Activated naive CD4-positive, alpha-beta T cell treated with anti-CD3 and anti-CD28 coated beads for 36 hours (primary cell): ENCODE measurements at regions not wholly inside any gene's neighbourhood (a gene's known extent, or its start where the extent isn't known, plus 50 kb on each side); places are given as distances from the start of the nearest gene placed in this dataset.

Source experiments
- CTCF ChIA-PET: fragments of 350-600 bp; sonication (Branson Sonifier 250); formaldehyde crosslinking; loops from one replicate; lab custom pipeline; 2021; ENCODE audit warnings: antibody characterized with exemption; lab: Charles Lee
- DNase-seq: peaks from one replicate; pipeline ENCODE4 v3.0.0-alpha.2; 2020
- H3K27ac Mint-ChIP-seq: one replicate; pipeline ENCODE4 v1.8.0; 2021; ENCODE audit warnings: mild to moderate bottlenecking, mixed read lengths
- H3K27me3 Mint-ChIP-seq: one replicate; pipeline ENCODE4 v1.8.0; 2021; ENCODE audit warnings: low read depth, mixed read lengths
- H3K36me3 Mint-ChIP-seq: one replicate; pipeline ENCODE4 v1.8.0; 2021; ENCODE audit warnings: low read depth, mixed read lengths
- H3K4me1 Mint-ChIP-seq: one replicate; pipeline ENCODE4 v1.8.0; 2021; ENCODE audit warnings: low read depth, mixed read lengths
- H3K4me3 Mint-ChIP-seq: one replicate; pipeline ENCODE4 v1.8.0; 2021; ENCODE audit warnings: mild to moderate bottlenecking, moderate library complexity, mixed read lengths
- H3K9me3 Mint-ChIP-seq: one replicate; pipeline ENCODE4 v1.8.0; 2021; ENCODE audit warnings: mixed read lengths
- intact Hi-C: fragments of 100-400 bp; cut with micrococcal nuclease; formaldehyde crosslinking; loops from one replicate; pipeline ENCODE4 v1.15.1; 2023

DNA sequence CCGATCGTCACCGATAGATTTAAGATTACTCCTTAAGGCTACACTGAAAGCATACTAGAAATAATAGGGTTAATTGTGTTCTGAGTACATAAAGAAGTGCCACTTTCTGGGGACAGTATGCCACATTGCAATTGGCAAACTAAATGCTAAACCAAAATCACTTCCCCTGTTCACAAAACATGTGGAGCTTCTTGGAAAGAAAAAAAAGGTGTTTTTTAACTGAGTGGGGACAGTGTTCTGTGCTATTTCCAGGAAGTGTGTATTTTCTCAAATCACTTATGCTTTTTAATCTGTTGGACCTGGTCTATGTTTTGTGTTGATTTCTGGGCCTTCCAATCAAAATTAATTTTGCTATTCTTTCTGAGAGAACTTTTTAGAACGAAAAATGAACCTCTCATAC lies 149.3 kb upstream of the MPDZ start:
- Mint-ChIP-seq H3K36me3 (no peaks in the 10 kb centered on the region), H3K9me3 (no peaks in the 10 kb centered on the region), H3K4me1 (no peaks in the 10 kb centered on the region), H3K27me3 (peaks cover 2% of the 10 kb centered on the region), H3K27ac (no peak overlapping the region), H3K4me3 (no peak overlapping the region)
- no peak for DNase-seq
- intact Hi-C loops: loop anchor here (5.0 kb wide), 1 partner anchor 1339 kb away; no protein-coding TSS in a partner anchor
- CTCF ChIA-PET: interaction anchor here (1.2 to 3.3 kb wide), 3 partner anchors 17 to 1232 kb away, joined by 3 to 8 read pairs (median 5); no protein-coding TSS in a partner anchor

DNA sequence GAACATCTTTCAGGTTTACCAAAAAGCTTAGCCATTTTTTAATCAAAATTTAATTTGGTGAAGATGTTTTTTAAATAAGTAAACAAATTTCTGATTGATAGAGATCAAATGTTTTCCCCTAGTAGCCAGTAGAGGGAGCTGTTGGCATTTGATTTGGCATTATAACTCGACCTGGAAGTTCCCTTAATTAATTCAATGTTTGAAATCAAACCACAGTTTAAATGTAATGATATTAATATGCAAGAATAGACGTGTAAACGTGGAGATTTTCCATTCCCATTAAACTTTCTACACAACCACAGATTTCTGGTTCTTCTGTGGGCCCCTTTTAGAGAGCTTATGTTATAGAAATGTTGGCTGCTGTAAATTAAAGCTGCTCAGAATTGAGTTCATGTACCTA lies 148.1 kb upstream of the MPDZ start:
- no peak overlapping the region for H3K27ac Mint-ChIP-seq
- intact Hi-C loops: loop anchor here (1.0 to 5.0 kb wide), 3 partner anchors 926 to 1340 kb away; no protein-coding TSS in a partner anchor

DNA sequence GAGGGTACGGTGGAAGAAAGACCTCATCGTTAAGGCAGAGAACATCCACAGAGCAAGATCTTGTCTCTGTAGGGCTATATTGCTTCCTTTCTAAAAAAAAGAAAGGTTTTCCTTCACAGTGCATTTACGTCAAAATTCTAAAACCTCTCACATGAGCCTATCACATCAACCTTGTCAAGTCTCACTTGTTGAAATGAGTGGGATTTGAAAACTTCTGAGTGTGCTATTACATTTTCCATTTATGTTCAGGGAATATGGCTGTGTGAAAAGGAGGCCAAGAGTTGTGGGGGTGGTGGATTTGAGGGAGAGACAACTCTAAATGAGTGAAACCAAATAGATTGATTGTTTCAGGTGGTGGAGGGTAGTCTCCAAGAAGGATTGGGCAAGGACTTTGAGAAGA lies 147.1 kb upstream of the MPDZ start:
- peaks cover 2% of the 10 kb centered on the region for H3K27me3 Mint-ChIP-seq
- intact Hi-C loops: loop anchor here (1.0 to 5.0 kb wide), 3 partner anchors 927 to 1341 kb away; no protein-coding TSS in a partner anchor

More for the DNA sequence above, 148.1 kb upstream of the MPDZ start:
- CTCF ChIA-PET: interaction anchor here (0.6 to 3.3 kb wide), 9 partner anchors 10 to 1341 kb away, joined by 3 to 8 read pairs (median 3); no protein-coding TSS in a partner anchor
- DNase-seq: no peak
- no peaks in the 10 kb centered on the region for H3K4me1 Mint-ChIP-seq
- no peaks in the 10 kb centered on the region for H3K36me3 Mint-ChIP-seq
- no peak overlapping the region for H3K4me3 Mint-ChIP-seq
- H3K9me3 Mint-ChIP-seq: no peaks in the 10 kb centered on the region
- peaks cover 2% of the 10 kb centered on the region for H3K27me3 Mint-ChIP-seq

DNA sequence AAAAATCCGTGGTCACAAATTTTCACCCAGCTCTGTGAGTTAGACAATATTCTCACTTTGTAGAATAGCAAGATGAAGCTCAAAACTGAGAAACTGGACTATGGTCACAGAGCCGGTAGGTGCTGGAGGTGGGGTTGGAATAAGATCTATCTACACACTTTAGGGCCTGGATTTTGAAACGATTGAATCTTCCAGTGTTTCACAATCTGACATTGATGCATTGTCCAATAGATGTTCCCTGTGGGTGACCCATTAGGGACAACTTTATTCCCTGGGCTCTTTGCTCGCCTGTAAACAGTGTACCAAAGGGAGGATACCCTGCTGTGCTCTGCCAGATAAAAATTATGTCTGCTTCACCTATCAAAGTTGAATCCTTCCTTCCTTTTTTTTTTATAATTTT lies 145.4 kb upstream of the MPDZ start:
- intact Hi-C loops: loop anchor here (5.0 kb wide), 1 partner anchor 1342 kb away; no protein-coding TSS in a partner anchor
- no peaks in the 10 kb centered on the region for H3K36me3 Mint-ChIP-seq
- no peaks in the 10 kb centered on the region for H3K4me1 Mint-ChIP-seq
- no peaks in the 10 kb centered on the region for H3K9me3 Mint-ChIP-seq
- CTCF ChIA-PET: no interaction called here
- no peak overlapping the region for H3K4me3 Mint-ChIP-seq
- H3K27ac Mint-ChIP-seq: no peak overlapping the region
- peaks cover 2% of the 10 kb centered on the region for H3K27me3 Mint-ChIP-seq
- no peak for DNase-seq

More for the DNA sequence above, 147.1 kb upstream of the MPDZ start:
- Mint-ChIP-seq H3K9me3 (no peaks in the 10 kb centered on the region), H3K27ac (no peak overlapping the region), H3K36me3 (no peaks in the 10 kb centered on the region), H3K4me3 (no peak overlapping the region), H3K4me1 (no peaks in the 10 kb centered on the region)
- no peak for DNase-seq
- CTCF ChIA-PET: interaction anchor here (1.5 to 3.3 kb wide), 2 partner anchors 9 to 927 kb away, joined by 3 to 8 read pairs; no protein-coding TSS in a partner anchor

DNA sequence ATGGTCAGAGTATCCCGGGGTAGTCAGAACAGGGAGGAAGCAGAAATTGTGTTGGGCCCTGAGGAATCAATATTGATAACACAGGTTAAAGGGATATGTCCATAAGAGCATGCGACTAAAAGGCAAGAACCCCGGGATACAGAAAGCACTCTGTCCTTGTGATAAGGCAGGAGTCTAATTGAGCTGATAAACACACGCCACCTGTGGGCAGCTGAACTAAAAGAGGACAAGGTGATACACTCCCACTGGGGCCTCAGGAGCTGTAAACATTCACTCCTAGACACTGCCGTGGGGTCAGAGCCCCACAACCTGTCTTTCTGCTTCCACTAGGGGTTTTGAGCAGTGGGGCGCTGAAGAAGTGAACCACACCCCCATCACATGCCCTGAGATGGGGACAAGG lies 144.7 kb upstream of the MPDZ start:
- H3K4me3 Mint-ChIP-seq: no peak overlapping the region
- no peaks in the 10 kb centered on the region for H3K9me3 Mint-ChIP-seq
- CTCF ChIA-PET: no interaction called here
- H3K27me3 Mint-ChIP-seq: peaks cover 2% of the 10 kb centered on the region
- intact Hi-C loops: no loop called here
- no peak for DNase-seq
- H3K4me1 Mint-ChIP-seq: no peaks in the 10 kb centered on the region
- H3K27ac Mint-ChIP-seq: no peak overlapping the region
- H3K36me3 Mint-ChIP-seq: no peaks in the 10 kb centered on the region

DNA sequence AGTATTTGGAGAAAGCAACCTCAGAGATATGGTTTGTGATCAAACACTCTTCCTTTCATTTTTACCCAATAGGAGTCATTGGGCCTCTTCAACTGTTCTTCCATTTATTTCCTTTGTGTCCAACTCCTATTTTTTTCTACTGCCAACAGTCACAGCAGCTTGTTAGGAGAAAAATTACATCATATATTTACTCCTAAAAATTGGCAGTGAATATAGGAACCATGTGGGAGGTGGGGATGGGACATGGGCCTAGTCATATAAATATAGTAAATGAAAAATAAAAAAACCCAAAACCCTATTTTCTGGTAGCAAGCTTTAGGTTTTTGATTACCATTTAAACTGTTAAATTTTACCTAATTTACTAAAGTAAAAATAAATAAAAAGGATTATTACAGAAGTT lies 134.9 kb upstream of the MPDZ start:
- CTCF ChIA-PET: no interaction called here
- Mint-ChIP-seq H3K4me1 (no peaks in the 10 kb centered on the region), H3K4me3 (no peak overlapping the region), H3K9me3 (peaks cover 2% of the 10 kb centered on the region), H3K27ac (no peak overlapping the region), H3K36me3 (no peaks in the 10 kb centered on the region), H3K27me3 (no peaks in the 10 kb centered on the region)
- intact Hi-C loops: no loop called here
- no peak for DNase-seq

DNA sequence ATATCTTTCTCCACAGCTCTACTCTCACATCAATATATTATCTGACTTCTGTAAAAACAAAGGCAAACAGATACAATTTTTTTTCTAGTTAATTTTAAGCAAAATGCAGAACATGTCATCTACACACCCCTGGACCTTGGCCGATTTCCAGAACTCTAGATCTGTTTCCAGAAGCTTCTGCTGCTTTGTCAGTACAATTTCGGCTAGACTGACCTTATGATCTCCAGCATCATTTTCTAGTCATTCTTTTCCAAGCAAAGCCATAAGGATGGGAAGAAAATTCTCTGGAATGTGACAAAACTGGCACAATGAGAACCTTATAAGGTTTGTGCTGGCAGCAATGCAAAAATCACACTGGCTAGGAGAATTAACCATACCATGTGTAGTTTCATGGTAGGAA lies 132.8 kb upstream of the MPDZ start:
- no peak for DNase-seq
- Mint-ChIP-seq H3K4me1 (no peaks in the 10 kb centered on the region), H3K27me3 (no peaks in the 10 kb centered on the region), H3K36me3 (no peaks in the 10 kb centered on the region), H3K27ac (no peak overlapping the region), H3K9me3 (peaks cover 2% of the 10 kb centered on the region), H3K4me3 (no peak overlapping the region)
- intact Hi-C loops: no loop called here
- CTCF ChIA-PET: interaction anchor here (1.5 kb wide), 1 partner anchor 16 kb away, joined by 5 read pairs; no protein-coding TSS in a partner anchor

DNA sequence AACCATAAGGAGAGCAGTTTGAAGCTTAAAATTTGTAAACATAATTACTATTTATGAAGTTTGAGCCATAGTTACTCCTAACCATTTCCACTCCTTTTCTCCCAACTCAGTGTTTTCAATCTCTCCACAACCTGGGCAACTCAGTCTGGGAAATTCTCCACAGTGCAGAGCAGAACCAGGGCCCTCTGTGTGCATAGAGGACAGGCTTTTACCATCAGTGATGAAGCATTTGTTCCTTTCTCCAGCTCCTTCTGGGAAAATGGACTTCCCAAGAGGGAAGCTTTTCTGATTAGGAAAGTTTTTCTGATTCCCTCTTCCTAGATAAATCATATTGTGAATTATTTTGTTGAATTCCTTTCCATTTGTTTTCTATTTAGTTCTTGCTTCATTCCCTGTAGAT lies 132.3 kb upstream of the MPDZ start:
- intact Hi-C loops: no loop called here
- H3K4me1 Mint-ChIP-seq: no peaks in the 10 kb centered on the region
- no peaks in the 10 kb centered on the region for H3K36me3 Mint-ChIP-seq
- no peak overlapping the region for H3K4me3 Mint-ChIP-seq
- peaks cover 2% of the 10 kb centered on the region for H3K9me3 Mint-ChIP-seq
- no peak for DNase-seq
- no peaks in the 10 kb centered on the region for H3K27me3 Mint-ChIP-seq
- no peak overlapping the region for H3K27ac Mint-ChIP-seq
- CTCF ChIA-PET: interaction anchor here (1.5 kb wide), 1 partner anchor 16 kb away, joined by 5 read pairs; no protein-coding TSS in a partner anchor

DNA sequence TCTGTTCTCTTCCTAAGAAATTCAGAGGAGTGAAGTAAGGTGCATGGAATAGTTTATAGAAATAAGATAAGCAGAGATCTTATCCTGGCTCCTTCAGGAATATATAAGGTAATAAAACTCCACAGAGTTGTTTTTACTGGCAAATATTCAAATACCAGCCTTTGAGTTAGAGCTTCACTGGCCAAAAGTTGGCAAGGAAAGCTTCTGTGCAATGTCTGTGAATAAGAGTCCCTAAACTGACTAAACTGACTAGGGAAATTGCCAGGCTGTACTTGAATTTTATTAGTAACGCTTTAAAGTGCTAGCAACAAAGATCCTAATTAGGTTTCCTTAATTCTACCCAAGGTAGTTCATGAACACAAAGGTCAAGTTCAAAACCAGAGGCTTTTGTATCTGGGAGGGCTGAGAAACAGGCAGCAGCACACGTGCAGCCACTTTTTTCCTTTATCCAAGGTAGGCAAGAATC lies 131.1 kb upstream of the MPDZ start:
- peaks cover 2% of the 10 kb centered on the region for H3K9me3 Mint-ChIP-seq
- H3K27me3 Mint-ChIP-seq: no peaks in the 10 kb centered on the region
- intact Hi-C loops: no loop called here
- no peak overlapping the region for H3K4me3 Mint-ChIP-seq
- no peaks in the 10 kb centered on the region for H3K36me3 Mint-ChIP-seq
- no peak overlapping the region for H3K27ac Mint-ChIP-seq
- no peak for DNase-seq
- CTCF ChIA-PET: interaction anchor here (0.6 kb wide), 1 partner anchor 791 kb away, joined by 3 read pairs; no protein-coding TSS in a partner anchor
- no peaks in the 10 kb centered on the region for H3K4me1 Mint-ChIP-seq

DNA sequence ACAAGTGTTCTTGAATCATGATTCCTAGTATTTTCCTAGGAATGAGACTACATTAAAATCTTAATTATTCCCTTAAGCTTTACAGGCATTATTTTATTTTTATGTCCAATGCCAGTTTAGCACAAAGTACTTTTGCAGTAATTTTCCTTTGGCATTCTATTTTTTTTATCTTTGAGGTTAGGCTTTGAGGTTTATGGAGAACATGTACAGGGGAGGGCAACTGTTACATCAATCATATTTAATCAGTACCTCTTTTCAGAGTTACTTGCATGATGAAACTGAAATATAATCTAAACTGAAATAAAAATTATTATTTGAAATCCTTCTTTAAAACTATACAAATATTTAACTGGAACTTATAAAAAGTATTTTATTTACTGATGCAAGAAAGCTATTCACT lies 118.2 kb upstream of the MPDZ start:
- intact Hi-C loops: no loop called here
- Mint-ChIP-seq H3K4me1 (no peaks in the 10 kb centered on the region), H3K4me3 (no peak overlapping the region), H3K9me3 (peaks cover 3% of the 10 kb centered on the region), H3K27ac (no peak overlapping the region), H3K27me3 (no peaks in the 10 kb centered on the region), H3K36me3 (no peaks in the 10 kb centered on the region)
- no peak for DNase-seq
- CTCF ChIA-PET: no interaction called here

DNA sequence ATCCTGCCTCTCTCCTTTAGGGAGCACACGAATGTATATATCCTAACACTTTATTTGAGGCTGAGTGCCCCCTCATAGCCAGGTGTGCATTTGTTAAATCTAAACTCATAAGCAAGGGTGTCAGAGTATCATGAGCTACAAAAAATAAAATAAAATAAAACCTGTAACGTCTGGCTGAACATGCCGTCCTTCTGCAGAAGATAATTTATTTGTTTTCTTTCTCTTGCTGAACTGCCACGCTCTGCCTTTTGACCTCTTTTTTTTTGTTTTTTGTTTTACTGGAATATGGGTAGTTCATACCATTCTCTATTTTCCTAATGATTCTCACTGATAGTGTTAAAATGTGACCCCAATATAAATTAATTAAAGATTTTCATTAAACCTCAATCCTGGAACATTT lies 117.7 kb upstream of the MPDZ start:
- Mint-ChIP-seq H3K4me1 (no peaks in the 10 kb centered on the region), H3K36me3 (no peaks in the 10 kb centered on the region), H3K4me3 (no peak overlapping the region), H3K27me3 (no peaks in the 10 kb centered on the region), H3K27ac (no peak overlapping the region), H3K9me3 (peaks cover 3% of the 10 kb centered on the region)
- intact Hi-C loops: no loop called here
- CTCF ChIA-PET: no interaction called here
- DNase-seq: no peak

DNA sequence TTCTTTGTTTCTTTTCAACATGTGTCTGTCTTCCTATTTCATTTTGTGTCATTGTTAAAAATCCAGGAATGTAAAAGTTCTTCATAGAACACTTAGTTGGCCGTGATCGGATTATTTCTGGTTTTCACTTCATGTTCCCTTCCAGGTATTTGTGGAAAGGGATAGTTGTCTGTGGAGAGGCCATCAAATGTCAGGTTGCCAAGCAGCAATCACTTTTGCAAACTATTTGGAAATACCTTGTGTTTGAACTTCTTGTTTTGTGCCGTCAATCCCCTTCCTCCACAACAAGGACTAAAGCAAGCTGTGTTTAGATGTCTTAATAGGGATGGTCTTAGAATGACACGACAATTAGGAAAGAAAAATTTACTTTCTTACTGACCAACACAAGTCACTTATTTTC lies 116.9 kb upstream of the MPDZ start:
- Mint-ChIP-seq H3K4me3 (no peak overlapping the region), H3K27me3 (no peaks in the 10 kb centered on the region), H3K27ac (no peak overlapping the region), H3K36me3 (no peaks in the 10 kb centered on the region), H3K9me3 (peaks cover 9% of the 10 kb centered on the region), H3K4me1 (no peaks in the 10 kb centered on the region)
- CTCF ChIA-PET: no interaction called here
- intact Hi-C loops: no loop called here
- no peak for DNase-seq

DNA sequence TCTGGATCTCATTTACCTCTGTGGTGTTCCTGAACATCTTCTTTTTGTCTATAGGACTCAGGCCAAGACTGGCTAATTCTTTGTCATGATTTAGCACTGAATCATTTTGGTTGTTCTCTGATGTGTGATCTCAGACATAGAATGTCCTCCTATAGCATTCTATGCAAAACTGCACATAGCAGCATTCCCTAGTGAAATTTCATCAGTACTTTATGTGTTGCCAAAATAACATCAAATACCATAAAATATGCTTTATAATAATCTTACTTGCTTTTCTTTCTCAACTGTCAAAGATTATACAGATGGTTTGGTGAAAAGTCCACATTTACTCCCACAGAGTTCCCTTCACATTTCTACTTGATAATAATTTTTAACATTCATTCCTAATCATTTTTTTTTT lies 115.7 kb upstream of the MPDZ start:
- DNase-seq: no peak
- intact Hi-C loops: no loop called here
- H3K36me3 Mint-ChIP-seq: no peaks in the 10 kb centered on the region
- H3K9me3 Mint-ChIP-seq: peaks cover 16% of the 10 kb centered on the region
- no peak overlapping the region for H3K27ac Mint-ChIP-seq
- H3K27me3 Mint-ChIP-seq: no peaks in the 10 kb centered on the region
- no peaks in the 10 kb centered on the region for H3K4me1 Mint-ChIP-seq
- CTCF ChIA-PET: no interaction called here
- no peak overlapping the region for H3K4me3 Mint-ChIP-seq
